Thyroid gland (tissue), 4 donors: ENCODE measurements at regions not wholly inside any gene's neighbourhood (a gene's known extent, or its start where the extent isn't known, plus 50 kb on each side); places are given as distances from the start of the nearest gene placed in this dataset.

ENCODE experiments used
- DNase-seq, 2 donors: peaks; one replicate each; pipeline ENCODE4 v3.0.0-alpha.2; 2019
- H3K27ac ChIP-seq, 3 donors: fragments of 200-600 bp; sonication (generic); 1 replicate in 2 of 3; 2 replicates in 1 of 3; pipeline ENCODE4 v1.5.1; 2016 to 2019; ENCODE audit warnings: mild to moderate bottlenecking in 1 of 3, moderate library complexity in 1 of 3
- H3K27me3 ChIP-seq: fragments of 200-600 bp; sonication (generic); one replicate; pipeline ENCODE4 v1.5.1; 2019
- H3K36me3 ChIP-seq, 2 donors: fragments of 200-600 bp; sonication (generic); one replicate each; pipeline ENCODE4 v1.5.1; 2016 to 2019
- H3K4me1 ChIP-seq, 2 donors: fragments of 200-600 bp; sonication (generic); one replicate each; pipeline ENCODE4 v1.5.1; 2017 to 2019
- H3K4me3 ChIP-seq, 3 donors: fragments of 200-600 bp; sonication (generic); replicated peaks in 1 of 3; 1 replicate in 2 of 3; 2 replicates in 1 of 3; pipeline ENCODE4 v1.5.1; 2016; ENCODE audit warnings: mild to moderate bottlenecking in 1 of 3
- H3K9me3 ChIP-seq: fragments of 200-600 bp; sonication (generic); one replicate; pipeline ENCODE4 v1.5.1; 2017
- POLR2A ChIP-seq, 2 donors: fragments of 450-650 bp; IDR thresholded peaks; one replicate each; pipeline ENCODE4 v1.6.1; 2017; ENCODE audit warnings: antibody characterized with exemption in 2 of 2, mild to moderate bottlenecking in 2 of 2, moderate library complexity in 1 of 2
- WGBS, 2 donors: methylation state at CpG; one replicate each; pipeline ENCODE4 v1.1.5; 2017; 5-methylcytosine and 5-hydroxymethylcytosine counted together
- intact Hi-C: fragments of 100-400 bp; cut with DNase I; formaldehyde crosslinking; loops from one replicate; pipeline ENCODE4 v1.15.1; 2023
- TF ChIP-seq, protein P1 (sequence below), 6 experiments: fragments of 200-600 bp in 3 of 6; fragments of 450-650 bp in 3 of 6; sonication (generic) in 3 of 6; IDR thresholded peaks; one replicate each; pipeline ENCODE4 v1.5.1; 2016 to 2019; ENCODE audit warnings: antibody characterized with exemption in 6 of 6, mild to moderate bottlenecking in 2 of 6, inconsistent platforms in 1 of 6, moderate library complexity in 1 of 6

DNA sequence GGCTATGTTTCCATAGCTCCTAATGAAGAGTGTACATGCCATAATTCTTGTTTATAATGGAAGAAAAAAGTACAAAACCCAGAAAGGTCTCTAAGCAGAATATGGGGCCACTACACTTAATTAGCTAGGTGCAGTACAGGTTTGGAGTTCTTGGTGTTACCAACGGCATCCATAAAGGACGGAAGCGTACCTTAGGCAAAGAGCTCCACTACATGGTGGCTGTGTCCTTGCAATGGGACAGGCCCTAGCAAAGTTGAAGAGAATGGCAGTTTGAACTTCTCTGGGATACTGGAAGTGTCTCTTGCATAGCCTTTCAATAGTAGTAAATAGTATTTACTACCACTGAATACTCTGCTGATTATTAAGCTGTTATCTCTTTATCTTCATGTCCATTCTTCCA is 371.7 kb upstream of the MMS22L start:
- no peak for DNase-seq
- no peak overlapping the region for H3K27ac ChIP-seq
- H3K4me3 ChIP-seq = no peak overlapping the region
- H3K9me3 ChIP-seq = no peaks in the 10 kb centered on the region
- intact Hi-C loops = no loop called here
- TF ChIP-seq, protein P1, sequence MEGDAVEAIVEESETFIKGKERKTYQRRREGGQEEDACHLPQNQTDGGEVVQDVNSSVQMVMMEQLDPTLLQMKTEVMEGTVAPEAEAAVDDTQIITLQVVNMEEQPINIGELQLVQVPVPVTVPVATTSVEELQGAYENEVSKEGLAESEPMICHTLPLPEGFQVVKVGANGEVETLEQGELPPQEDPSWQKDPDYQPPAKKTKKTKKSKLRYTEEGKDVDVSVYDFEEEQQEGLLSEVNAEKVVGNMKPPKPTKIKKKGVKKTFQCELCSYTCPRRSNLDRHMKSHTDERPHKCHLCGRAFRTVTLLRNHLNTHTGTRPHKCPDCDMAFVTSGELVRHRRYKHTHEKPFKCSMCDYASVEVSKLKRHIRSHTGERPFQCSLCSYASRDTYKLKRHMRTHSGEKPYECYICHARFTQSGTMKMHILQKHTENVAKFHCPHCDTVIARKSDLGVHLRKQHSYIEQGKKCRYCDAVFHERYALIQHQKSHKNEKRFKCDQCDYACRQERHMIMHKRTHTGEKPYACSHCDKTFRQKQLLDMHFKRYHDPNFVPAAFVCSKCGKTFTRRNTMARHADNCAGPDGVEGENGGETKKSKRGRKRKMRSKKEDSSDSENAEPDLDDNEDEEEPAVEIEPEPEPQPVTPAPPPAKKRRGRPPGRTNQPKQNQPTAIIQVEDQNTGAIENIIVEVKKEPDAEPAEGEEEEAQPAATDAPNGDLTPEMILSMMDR (IDR thresholded peaks at IDR 0.05) = no peak
- no peak for TF ChIP-seq POLR2A (IDR thresholded peaks at IDR 0.05)
- WGBS, 2 donors = 84 to 94% methylated on average over 3 of the region's 3 CpGs
- no peaks in the 10 kb centered on the region for H3K36me3 ChIP-seq
- H3K4me1 ChIP-seq = no peaks in the 10 kb centered on the region
- no peaks in the 10 kb centered on the region for H3K27me3 ChIP-seq

DNA sequence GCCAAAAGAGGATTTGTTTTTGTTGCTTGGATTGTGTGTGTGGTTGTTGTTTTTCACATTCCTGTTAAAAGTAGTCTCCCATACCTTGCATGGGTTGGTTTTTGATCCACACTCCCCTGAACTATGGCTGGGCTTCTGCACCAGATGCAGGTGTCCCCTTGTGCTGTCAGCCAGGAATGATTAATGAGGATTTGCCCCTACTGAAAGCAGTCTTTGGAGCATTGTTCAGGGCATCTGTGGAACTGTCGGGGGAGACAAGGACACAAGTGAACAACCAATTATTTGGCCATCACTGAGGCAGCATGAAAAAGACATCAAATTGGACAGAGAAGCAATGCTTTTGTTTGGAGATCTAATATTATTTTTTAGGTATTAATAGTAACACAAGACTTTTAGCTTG is 373.2 kb upstream of the MMS22L start:
- no peak for TF ChIP-seq POLR2A (IDR thresholded peaks at IDR 0.05)
- TF ChIP-seq, protein P1 (IDR thresholded peaks at IDR 0.05) = no peak
- intact Hi-C loops = no loop called here
- 35 to 56% methylated on average over 1 of the region's 1 CpG for WGBS, 2 donors
- no peaks in the 10 kb centered on the region for H3K4me1 ChIP-seq
- no peaks in the 10 kb centered on the region for H3K27me3 ChIP-seq
- no peaks in the 10 kb centered on the region for H3K9me3 ChIP-seq
- H3K4me3 ChIP-seq = no peak overlapping the region
- DNase-seq = no peak
- H3K27ac ChIP-seq = no peak overlapping the region
- H3K36me3 ChIP-seq = no peaks in the 10 kb centered on the region

DNA sequence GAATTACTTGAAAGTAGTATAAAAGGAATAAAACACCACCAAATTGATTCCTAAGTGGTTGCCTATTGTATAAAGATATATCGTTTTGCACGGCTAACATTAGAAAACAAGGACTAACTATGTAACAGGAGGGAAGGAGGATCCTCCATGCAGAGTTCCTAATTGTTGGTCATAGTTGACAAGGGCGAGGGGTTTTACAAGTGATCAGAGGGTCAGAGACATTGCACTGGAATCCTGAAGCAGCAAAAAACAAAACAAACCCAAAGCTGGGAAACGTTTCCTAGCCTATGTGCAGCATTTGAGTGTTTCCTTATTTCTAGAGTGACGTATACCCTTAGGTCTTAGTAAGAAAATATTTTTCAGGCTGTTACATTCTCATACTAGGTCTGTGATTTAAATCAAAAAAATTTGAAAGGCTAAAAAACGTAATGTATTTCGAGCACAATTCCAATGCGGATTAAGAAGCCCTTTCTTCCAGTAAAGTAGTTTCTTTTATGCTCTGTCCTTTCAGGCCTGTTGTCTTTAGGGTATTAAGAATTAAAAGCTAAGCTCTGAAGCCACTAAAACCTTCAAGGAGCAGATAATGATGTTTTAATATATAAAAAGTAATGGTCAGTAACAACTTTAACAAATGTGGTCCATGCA is 373.8 kb upstream of the MMS22L start:
- Histone ChIP-seq H3K27me3 (no peaks in the 10 kb centered on the region), H3K36me3 (no peaks in the 10 kb centered on the region), H3K4me3 (no peak overlapping the region), H3K9me3 (no peaks in the 10 kb centered on the region), H3K4me1 (no peaks in the 10 kb centered on the region), H3K27ac (no peak overlapping the region)
- intact Hi-C loops = no loop called here
- TF ChIP-seq, protein P1 (IDR thresholded peaks at IDR 0.05) = no peak
- TF ChIP-seq POLR2A (IDR thresholded peaks at IDR 0.05) = no peak
- no peak for DNase-seq
- WGBS, 2 donors = 50% methylated on average over 8 of the region's 8 CpGs

DNA sequence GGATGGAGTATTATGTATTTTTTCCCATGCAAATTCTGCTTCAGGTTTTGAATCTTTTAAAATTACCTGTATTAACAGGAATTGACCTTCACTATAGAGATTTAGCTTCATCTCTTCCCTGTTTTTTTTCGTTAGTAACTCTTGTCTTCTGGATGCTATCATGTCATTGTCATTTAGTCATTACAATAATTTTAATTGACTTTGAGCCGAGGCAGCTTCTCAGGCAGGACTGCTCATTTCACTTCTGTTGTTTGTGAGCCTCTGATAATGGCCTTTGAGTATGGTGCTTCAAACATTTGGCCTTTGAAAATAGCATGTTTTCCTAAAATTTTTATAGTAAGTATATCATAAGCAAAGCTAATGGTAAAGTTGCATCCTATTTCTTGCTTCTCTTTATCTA is 375.1 kb upstream of the MMS22L start:
- 47 to 72% methylated on average over 2 of the region's 2 CpGs for WGBS, 2 donors
- no peaks in the 10 kb centered on the region for H3K9me3 ChIP-seq
- no peak overlapping the region for H3K4me3 ChIP-seq
- H3K36me3 ChIP-seq = no peaks in the 10 kb centered on the region
- H3K4me1 ChIP-seq = no peaks in the 10 kb centered on the region
- no peak for TF ChIP-seq POLR2A (IDR thresholded peaks at IDR 0.05)
- TF ChIP-seq, protein P1 (IDR thresholded peaks at IDR 0.05) = no peak
- H3K27me3 ChIP-seq = no peaks in the 10 kb centered on the region
- DNase-seq = no peak
- no peak overlapping the region for H3K27ac ChIP-seq
- intact Hi-C loops = no loop called here

DNA sequence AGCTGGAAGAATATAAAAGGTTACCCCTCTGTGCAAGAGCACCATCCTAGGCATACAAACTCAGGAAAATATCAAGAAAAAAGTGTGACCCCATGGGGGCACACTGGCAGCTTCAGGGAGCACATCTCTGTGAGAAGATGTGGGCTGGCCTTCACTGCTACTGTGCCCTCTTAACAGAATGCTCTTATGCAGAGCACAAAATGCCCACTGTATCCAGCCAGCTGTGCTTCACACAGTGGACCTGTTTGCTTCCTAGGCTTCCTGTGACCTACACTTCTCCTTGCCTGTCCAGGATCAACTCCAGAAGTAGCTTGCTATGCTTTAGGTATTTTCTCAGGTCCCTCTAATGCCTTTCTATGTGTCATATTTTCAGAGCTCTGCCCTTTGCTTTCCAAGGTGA is 380.2 kb upstream of the MMS22L start:
- no peak for TF ChIP-seq POLR2A (IDR thresholded peaks at IDR 0.05)
- TF ChIP-seq, protein P1 (IDR thresholded peaks at IDR 0.05) = no peak

More for the DNA sequence above, 380.2 kb upstream of the MMS22L start:
- Histone ChIP-seq H3K4me1 (no peaks in the 10 kb centered on the region), H3K36me3 (no peaks in the 10 kb centered on the region), H3K27ac (no peak overlapping the region), H3K4me3 (no peak overlapping the region), H3K9me3 (no peaks in the 10 kb centered on the region), H3K27me3 (no peaks in the 10 kb centered on the region)
- no peak for DNase-seq
- intact Hi-C loops = no loop called here
